ENCODE measurements at regions not wholly inside any gene's neighbourhood (a gene's known extent, or its start where the extent isn't known, plus 50 kb on each side); places are given as distances from the start of the nearest gene placed in this dataset.

GRCh38 chr9:86445671-86446070 lies 91.5 kb upstream of the TUT7 start:
- 82 to 95% (median 92%) methylated on average over 1 of the region's 1 CpG for WGBS, 5 donors

DNA sequence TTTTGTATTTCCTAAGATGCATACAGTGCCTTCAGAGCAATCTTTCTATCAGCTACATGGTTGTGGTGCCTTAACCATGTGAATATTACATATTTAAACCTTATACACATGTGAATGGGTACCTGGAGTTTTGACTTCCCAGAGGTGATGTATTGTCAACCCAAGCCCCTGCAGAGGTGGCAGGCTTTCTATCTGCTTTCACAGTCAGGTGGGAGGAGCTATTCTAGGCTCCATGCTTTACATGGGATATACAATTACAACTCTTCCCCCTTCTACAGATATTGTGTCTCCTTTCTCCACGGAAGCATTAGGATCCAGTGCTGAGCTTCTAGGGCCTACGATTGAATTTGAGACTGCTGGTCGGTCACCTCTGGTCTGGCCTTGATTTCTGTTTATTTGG lies 89.8 kb upstream of the TUT7 start:
- TF ChIP-seq POLR2A (IDR thresholded peaks at IDR 0.05) (no peak), POLR2AphosphoS5 (IDR thresholded peaks at IDR 0.05) (no peak)
- TF ChIP-seq, protein P1, sequence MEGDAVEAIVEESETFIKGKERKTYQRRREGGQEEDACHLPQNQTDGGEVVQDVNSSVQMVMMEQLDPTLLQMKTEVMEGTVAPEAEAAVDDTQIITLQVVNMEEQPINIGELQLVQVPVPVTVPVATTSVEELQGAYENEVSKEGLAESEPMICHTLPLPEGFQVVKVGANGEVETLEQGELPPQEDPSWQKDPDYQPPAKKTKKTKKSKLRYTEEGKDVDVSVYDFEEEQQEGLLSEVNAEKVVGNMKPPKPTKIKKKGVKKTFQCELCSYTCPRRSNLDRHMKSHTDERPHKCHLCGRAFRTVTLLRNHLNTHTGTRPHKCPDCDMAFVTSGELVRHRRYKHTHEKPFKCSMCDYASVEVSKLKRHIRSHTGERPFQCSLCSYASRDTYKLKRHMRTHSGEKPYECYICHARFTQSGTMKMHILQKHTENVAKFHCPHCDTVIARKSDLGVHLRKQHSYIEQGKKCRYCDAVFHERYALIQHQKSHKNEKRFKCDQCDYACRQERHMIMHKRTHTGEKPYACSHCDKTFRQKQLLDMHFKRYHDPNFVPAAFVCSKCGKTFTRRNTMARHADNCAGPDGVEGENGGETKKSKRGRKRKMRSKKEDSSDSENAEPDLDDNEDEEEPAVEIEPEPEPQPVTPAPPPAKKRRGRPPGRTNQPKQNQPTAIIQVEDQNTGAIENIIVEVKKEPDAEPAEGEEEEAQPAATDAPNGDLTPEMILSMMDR (IDR thresholded peaks at IDR 0.05 in 8 of 11, conservative IDR thresholded peaks at IDR 0.05 in 3 of 11): no peak
- Histone ChIP-seq H3K4me1 (no peaks in the 10 kb centered on the region), H3K4me3 (no peak overlapping the region), H3K36me3 (no peaks in the 10 kb centered on the region), H3K9me3 (no peaks in the 10 kb centered on the region), H3K27me3 (replicated peaks in 1 of 7) (no peaks in the 10 kb centered on the region), H3K27ac (no peak overlapping the region)
- DNase-seq: no peak
- WGBS, 5 donors: 60 to 89% (median 71%) methylated on average over 3 of the region's 3 CpGs
- intact Hi-C loops (cut with DNase I; ENCODE audit: low total_unique reads): no loop called here

More at GRCh38 chr9:86445671-86446070, 91.5 kb upstream of the TUT7 start:
- Histone ChIP-seq H3K4me3 (no peak overlapping the region), H3K4me1 (no peaks in the 10 kb centered on the region), H3K36me3 (no peaks in the 10 kb centered on the region), H3K27me3 (replicated peaks in 1 of 7) (no peaks in the 10 kb centered on the region), H3K9me3 (no peaks in the 10 kb centered on the region), H3K27ac (no peak overlapping the region)
- TF ChIP-seq, protein P1 (IDR thresholded peaks at IDR 0.05 in 8 of 11, conservative IDR thresholded peaks at IDR 0.05 in 3 of 11): no peak
- no peak for TF ChIP-seq POLR2AphosphoS5 (IDR thresholded peaks at IDR 0.05)
- no peak for TF ChIP-seq POLR2A (IDR thresholded peaks at IDR 0.05)
- intact Hi-C loops (cut with DNase I; ENCODE audit: low total_unique reads): no loop called here
- DNase-seq: no peak

DNA sequence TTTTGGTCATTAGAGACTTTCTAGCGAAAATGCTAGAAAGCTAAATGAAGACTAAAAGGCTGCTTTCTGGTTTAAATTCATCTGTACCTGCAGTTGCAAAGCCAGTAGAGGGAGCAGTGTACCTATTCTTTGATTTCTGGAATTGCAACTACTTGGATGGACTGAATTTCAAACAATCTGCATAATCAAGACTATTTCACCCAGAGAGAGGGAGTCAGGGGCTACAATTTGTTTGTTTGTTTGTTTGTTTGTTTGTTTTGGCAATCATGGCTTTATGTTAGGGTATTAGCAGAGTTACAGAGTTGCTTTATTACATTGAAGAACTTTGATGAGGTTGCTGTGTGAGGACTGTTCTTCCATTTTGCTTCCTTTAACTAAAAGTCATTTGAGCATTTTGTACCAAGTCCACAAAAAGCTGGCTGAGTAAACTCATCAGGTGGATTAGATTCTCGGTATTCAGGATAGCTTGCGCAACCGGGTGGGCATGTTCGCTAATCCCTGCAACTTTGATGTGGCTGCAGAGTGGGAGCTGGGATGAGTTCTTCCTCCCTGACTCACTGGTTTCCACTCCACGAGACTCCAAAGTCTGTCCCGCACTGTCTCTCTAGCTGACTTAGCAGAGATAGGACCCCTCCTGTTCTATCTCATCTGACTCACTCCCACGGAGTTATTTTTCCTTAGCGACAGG lies 80.0 kb upstream of the TUT7 start:
- Histone ChIP-seq H3K27ac (no peak overlapping the region), H3K4me1 (no peaks in the 10 kb centered on the region), H3K27me3 (replicated peaks in 1 of 7) (peaks cover 0 to 15% (median 0%) of the 10 kb centered on the region in 7 donors), H3K9me3 (peaks cover 0 to 13% (median 8%) of the 10 kb centered on the region in 8 donors), H3K36me3 (no peaks in the 10 kb centered on the region), H3K4me3 (no peak overlapping the region)
- no peak for DNase-seq
- 71 to 78% (median 73%) methylated on average over 9 of the region's 9 CpGs for WGBS, 5 donors
- TF ChIP-seq, protein P1 (IDR thresholded peaks at IDR 0.05 in 8 of 11, conservative IDR thresholded peaks at IDR 0.05 in 3 of 11): peak in 9 of 11 experiments; percentile 27 to 65 (median 59)
- TF ChIP-seq POLR2AphosphoS5 (IDR thresholded peaks at IDR 0.05) (no peak), POLR2A (IDR thresholded peaks at IDR 0.05) (no peak)
- intact Hi-C loops (cut with DNase I; ENCODE audit: low total_unique reads): loop anchor here (5.0 kb wide), 1 partner anchor 888 kb away; no protein-coding TSS in a partner anchor

GRCh38 chr9:86424251-86424891 lies 70.2 kb upstream of the TUT7 start:
- Histone ChIP-seq H3K4me3 (no peak overlapping the region), H3K36me3 (no peaks in the 10 kb centered on the region), H3K4me1 (no peaks in the 10 kb centered on the region), H3K9me3 (no peaks in the 10 kb centered on the region), H3K27me3 (replicated peaks in 1 of 7) (peaks cover 0 to 6% (median 0%) of the 10 kb centered on the region in 7 donors), H3K27ac (no peak overlapping the region)
- TF ChIP-seq, protein P1 (IDR thresholded peaks at IDR 0.05 in 8 of 11, conservative IDR thresholded peaks at IDR 0.05 in 3 of 11): no peak
- no peak for TF ChIP-seq POLR2AphosphoS5 (IDR thresholded peaks at IDR 0.05)
- no peak for TF ChIP-seq POLR2A (IDR thresholded peaks at IDR 0.05)
- DNase-seq: no peak
- 54 to 61% (median 57%) methylated on average over 10 of the region's 10 CpGs for WGBS, 5 donors
- intact Hi-C loops (cut with DNase I; ENCODE audit: low total_unique reads): no loop called here

Measured in spleen (tissue), 11 donors.